ENCODE measurements at regions not wholly inside any gene's neighbourhood (a gene's known extent, or its start where the extent isn't known, plus 50 kb on each side); places are given as distances from the start of the nearest gene placed in this dataset.

DNA sequence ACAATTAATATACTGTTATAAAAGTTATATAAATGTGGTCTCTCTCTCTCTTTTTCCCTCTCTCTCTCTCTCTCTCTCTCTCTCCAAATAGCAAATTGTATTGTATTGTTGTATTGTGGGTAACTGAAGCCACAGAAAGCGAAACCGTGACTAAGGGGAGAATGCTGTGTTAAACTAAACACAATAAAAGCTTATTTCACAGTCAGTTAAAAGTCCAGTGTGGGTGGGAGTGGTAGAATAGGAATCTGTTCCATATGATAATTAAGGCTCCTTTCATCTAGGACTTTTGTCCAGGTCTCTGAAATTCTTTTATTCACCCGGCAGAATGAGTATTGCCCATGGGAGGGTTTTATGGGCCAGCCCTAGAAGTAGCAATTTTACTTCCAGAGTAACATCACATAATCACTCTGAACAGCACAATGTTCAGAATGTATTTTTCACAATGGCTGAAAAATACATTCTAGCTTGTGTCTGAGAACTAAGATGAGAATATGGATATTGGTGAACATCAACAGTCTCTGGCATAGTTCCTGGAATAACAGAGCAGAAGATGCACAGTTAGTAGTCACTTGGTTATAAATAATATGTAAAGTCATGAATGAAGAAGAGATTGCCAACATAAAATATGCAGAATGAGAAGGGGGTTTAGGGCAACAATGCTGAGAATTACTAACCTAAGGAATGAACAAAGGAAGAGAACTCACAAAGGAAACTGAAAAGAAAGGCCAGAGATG lies 399.1 kb downstream of the PLCL1 start:
- Histone ChIP-seq H3K4me1 (ENCODE audit: control insufficient read depth, extremely low read depth, insufficient read depth, low read length) (no peaks in the 10 kb centered on the region), H3K9ac (ENCODE audit: control insufficient read depth, extremely low read depth, insufficient read depth, low read length) (no peak overlapping the region), H3K79me2 (ENCODE audit: control insufficient read depth, insufficient read depth, low read length) (no peaks in the 10 kb centered on the region), H3K9me1 (ENCODE audit: control insufficient read depth, extremely low read depth, insufficient read depth, low read length) (no peaks in the 10 kb centered on the region), H3K36me3 (ENCODE audit: control insufficient read depth in 2 of 2, extremely low read depth in 1 of 2, insufficient read depth in 2 of 2, low read length in 2 of 2) (no peaks in the 10 kb centered on the region), H3K9me3 (ENCODE audit: control insufficient read depth, low read depth, low read length) (no peaks in the 10 kb centered on the region), H3K27me3 (ENCODE audit: control insufficient read depth, extremely low read depth, insufficient read depth, low read length) (no peaks in the 10 kb centered on the region), H3K4me3 (ENCODE audit: control insufficient read depth in 2 of 3, extremely low read depth in 1 of 3, insufficient read depth in 2 of 3, low read depth in 1 of 3, low read length in 3 of 3) (no peak overlapping the region), H3K4me2 (ENCODE audit: control insufficient read depth, extremely low read depth, insufficient read depth, low read depth, low read length) (no peak overlapping the region), H3K27ac (ENCODE audit: control insufficient read depth, insufficient read depth, low read length) (no peak overlapping the region), H4K20me1 (ENCODE audit: control insufficient read depth, extremely low read depth, insufficient read depth, low read length) (no peaks in the 10 kb centered on the region), H2AFZ (ENCODE audit: control insufficient read depth, low read length) (no peak overlapping the region)
- no peak for FAIRE-seq
- TF ChIP-seq EZH2 (IDR thresholded peaks at IDR 0.05; ENCODE audit: low read length) (no peak), CTCF (optimal IDR thresholded peaks at IDR 0.05 in 1 of 3, IDR thresholded peaks at IDR 0.05 in 1 of 3, conservative IDR thresholded peaks at IDR 0.05 in 1 of 3; ENCODE audit: extremely low read depth in 1 of 3, insufficient read depth in 2 of 3, low read length in 3 of 3) (no peak)
- dilution Hi-C loops (cut with MboI; ENCODE audit: extremely low pct_ligation_motif_present, low sequenced_read_pairs), result no loop called here
- DNase-seq (ENCODE audit: low read depth, low spot score), result no peak

Small RNAs in the stretch of these regions (small RNA-seq; reads per million reads assigned to genes)
- 0 reads per million in 3 experiments for gene RNU7-147P (ENCODE audit: insufficient read length in 3 of 3, low read depth in 3 of 3, low replicate concordance in 1 of 3)

Measured in keratinocyte (primary cell).